GM23248 (cell line): ENCODE measurements at regions not wholly inside any gene's neighbourhood (a gene's known extent, or its start where the extent isn't known, plus 50 kb on each side); places are given as distances from the start of the nearest gene placed in this dataset.

Experiments
- DNase-seq: peaks from one replicate; pipeline ENCODE4 v3.0.0-alpha.2; 2015
- H2AFZ ChIP-seq: fragments of 200-600 bp; sonication (generic); 2 replicates; pipeline ENCODE4 v1.6.1; 2016; ENCODE audit warnings: antibody characterized with exemption
- H3F3A ChIP-seq: fragments of 200-600 bp; sonication (generic); 2 replicates; pipeline ENCODE4 v1.6.1; 2016; ENCODE audit warnings: mild to moderate bottlenecking, antibody characterized with exemption, mixed run types; ENCODE audit not compliant: insufficient read depth
- H3K27ac ChIP-seq: fragments of 200-600 bp; sonication (generic); 2 replicates; pipeline ENCODE4 v1.5.1; 2016; ENCODE audit warnings: mild to moderate bottlenecking
- H3K27me3 ChIP-seq: fragments of 200-600 bp; sonication (generic); replicated peaks from 2 replicates; pipeline ENCODE4 v1.6.1; 2016; ENCODE audit warnings: mild to moderate bottlenecking; ENCODE audit not compliant: insufficient read depth
- H3K36me3 ChIP-seq: fragments of 200-600 bp; sonication (generic); 2 replicates; pipeline ENCODE4 v1.6.1; 2016; ENCODE audit warnings: low read depth, mild to moderate bottlenecking
- H3K4me1 ChIP-seq: fragments of 200-600 bp; sonication (generic); 2 replicates; pipeline ENCODE4 v1.6.1; 2016; ENCODE audit warnings: mild to moderate bottlenecking; ENCODE audit not compliant: insufficient read depth
- H3K4me2 ChIP-seq: fragments of 200-600 bp; sonication (generic); one replicate; pipeline ENCODE4 v1.6.1; 2016; ENCODE audit warnings: mild to moderate bottlenecking; ENCODE audit not compliant: unreplicated experiment
- H3K4me3 ChIP-seq: fragments of 200-600 bp; sonication (generic); 2 replicates; pipeline ENCODE4 v1.5.1; 2016; ENCODE audit warnings: mild to moderate bottlenecking
- H3K79me2 ChIP-seq: fragments of 200-600 bp; sonication (generic); 2 replicates; pipeline ENCODE4 v1.6.1; 2016; ENCODE audit warnings: mild to moderate bottlenecking; ENCODE audit not compliant: insufficient read depth
- H3K9ac ChIP-seq: fragments of 200-600 bp; sonication (generic); 2 replicates; pipeline ENCODE4 v1.6.1; 2016; ENCODE audit warnings: mild to moderate bottlenecking
- H3K9me2 ChIP-seq: fragments of 200-600 bp; sonication (generic); 2 replicates; pipeline ENCODE4 v1.6.1; 2016; ENCODE audit warnings: mixed run types, mild to moderate bottlenecking, moderate library complexity; ENCODE audit not compliant: insufficient read depth
- H3K9me3 ChIP-seq: fragments of 200-600 bp; sonication (generic); one replicate; pipeline ENCODE4 v1.6.1; 2017; ENCODE audit warnings: low read depth
- H4K20me1 ChIP-seq: fragments of 200-600 bp; sonication (generic); 2 replicates; pipeline ENCODE4 v1.6.0; 2016; ENCODE audit not compliant: insufficient read depth
- EZH2 ChIP-seq: fragments of 200-600 bp; sonication (generic); IDR thresholded peaks from 2 replicates; pipeline ENCODE4 v1.6.1; 2018; ENCODE audit warnings: antibody characterized with exemption, mild to moderate bottlenecking; ENCODE audit not compliant: insufficient read depth, poor library complexity, severe bottlenecking
- EZH2phosphoT487 ChIP-seq: fragments of 200-600 bp; sonication (generic); IDR thresholded peaks from 2 replicates; pipeline ENCODE4 v1.6.1; 2018; ENCODE audit warnings: antibody characterized with exemption, moderate library complexity, mild to moderate bottlenecking, low read depth; ENCODE audit not compliant: insufficient read depth
- WGBS, 2 experiments: methylation state at CpG; one replicate each; pipeline ENCODE4 v1.1.6; 2015 to 2017; ENCODE audit warnings: low lambda C conversion rate in 2 of 2, low coverage in 1 of 2; ENCODE audit errors: missing lambda C conversion rate in 2 of 2; 5-methylcytosine and 5-hydroxymethylcytosine counted together
- in situ Hi-C: fragments of 300-500 bp; cut with MboI; formaldehyde crosslinking; loops from 2 replicates; pipeline ENCODE4 v1.15.0; 2020

DNA sequence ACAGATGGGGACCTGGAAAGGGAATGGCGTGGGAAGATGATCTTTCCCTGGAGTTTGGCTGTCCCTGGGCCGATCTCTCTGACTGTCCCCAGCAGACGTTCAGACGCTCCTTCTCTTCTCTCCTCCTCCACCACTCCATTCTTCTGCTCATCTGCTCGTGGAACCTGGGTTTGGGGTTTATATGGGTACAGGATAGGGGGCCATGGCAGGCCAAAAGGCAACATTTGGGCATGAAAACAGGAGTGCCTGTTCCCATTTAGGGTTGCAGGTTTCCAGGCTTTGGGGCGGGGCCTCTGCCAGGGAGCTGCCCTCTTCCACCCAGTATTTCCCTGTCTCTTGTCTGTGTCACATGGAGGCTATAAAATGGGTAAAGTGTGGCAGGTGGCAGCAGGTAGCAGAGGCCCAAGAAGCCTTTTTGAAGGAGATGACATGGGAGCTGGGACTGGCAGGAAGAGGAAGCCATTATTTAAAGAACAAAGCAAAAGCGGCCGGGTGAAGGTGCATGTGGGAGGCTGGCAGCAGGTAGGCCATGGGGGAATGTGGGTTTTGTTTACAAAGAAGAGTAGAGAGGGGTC lies 203.7 kb downstream of the BMP7 start:
- Histone ChIP-seq H3K36me3 (no peaks in the 10 kb centered on the region), H3F3A (no peaks in the 10 kb centered on the region), H2AFZ (no peak overlapping the region), H3K9me3 (no peaks in the 10 kb centered on the region), H3K27me3 (peaks cover 23% of the 10 kb centered on the region), H3K9ac (no peak overlapping the region), H3K4me1 (0 out of 2 replicates have a peak, but pooled peaks cover 11% of the 10 kb centered on the region), H3K27ac (no peak overlapping the region), H3K4me2 (no peak overlapping the region), H3K79me2 (no peaks in the 10 kb centered on the region), H3K4me3 (no peak overlapping the region), H3K9me2 (no peaks in the 10 kb centered on the region), H4K20me1 (no peaks in the 10 kb centered on the region)
- 66 to 67% methylated on average over 8 of the region's 8 CpGs for WGBS, 2 experiments
- TF ChIP-seq EZH2 (no peak), EZH2phosphoT487 (no peak)
- no peak for DNase-seq
- in situ Hi-C loops, result no loop called here

DNA sequence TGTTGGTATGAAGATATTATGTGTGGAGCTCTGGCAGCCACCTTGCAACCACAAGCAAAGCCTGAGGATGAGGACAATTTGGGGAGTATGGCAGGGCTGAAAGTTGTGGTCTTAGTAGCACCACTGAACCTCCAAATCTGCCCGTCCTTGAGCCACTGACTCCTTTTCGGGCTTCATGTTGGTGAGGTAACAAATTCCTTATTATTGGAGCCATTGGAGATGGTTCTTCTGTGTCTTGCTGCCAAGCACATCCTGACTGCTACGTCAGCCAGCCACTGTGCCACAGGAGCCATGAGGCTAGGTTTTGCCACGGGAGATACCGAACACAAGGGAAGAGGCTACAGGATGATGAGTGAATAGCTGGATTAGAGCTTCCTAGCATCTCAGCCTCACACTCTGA lies 201.6 kb downstream of the BMP7 start:
- no peak overlapping the region for H3K4me2 ChIP-seq
- no peak for TF ChIP-seq EZH2
- TF ChIP-seq EZH2phosphoT487, result no peak
- in situ Hi-C loops, result no loop called here

GRCh38 chr20:57065646-57066045 lies 200.8 kb downstream of the BMP7 start:
- TF ChIP-seq EZH2 (no peak), EZH2phosphoT487 (no peak)
- Histone ChIP-seq H3K9ac (no peak overlapping the region), H3K79me2 (no peaks in the 10 kb centered on the region), H2AFZ (no peak overlapping the region), H3K9me2 (no peaks in the 10 kb centered on the region), H3K36me3 (no peaks in the 10 kb centered on the region), H3K4me3 (no peak overlapping the region), H3K27me3 (peaks cover 25% of the 10 kb centered on the region), H4K20me1 (no peaks in the 10 kb centered on the region), H3F3A (no peaks in the 10 kb centered on the region), H3K4me1 (0 out of 2 replicates have a peak, but pooled peaks cover 7% of the 10 kb centered on the region), H3K9me3 (no peaks in the 10 kb centered on the region), H3K27ac (no peak overlapping the region), H3K4me2 (peak overlapping the region; percentile 12)
- WGBS, 2 experiments, result 28 to 34% methylated on average over 7 of the region's 7 CpGs
- DNase-seq, result no peak
- in situ Hi-C loops, result no loop called here

More for the DNA sequence above, 201.6 kb downstream of the BMP7 start:
- no peak for DNase-seq
- no peaks in the 10 kb centered on the region for H3K36me3 ChIP-seq
- no peak overlapping the region for H3K4me3 ChIP-seq
- H2AFZ ChIP-seq, result no peak overlapping the region
- no peaks in the 10 kb centered on the region for H4K20me1 ChIP-seq
- no peak overlapping the region for H3K9ac ChIP-seq
- H3K4me1 ChIP-seq, result 0 out of 2 replicates have a peak, but pooled peaks cover 11% of the 10 kb centered on the region
- no peaks in the 10 kb centered on the region for H3F3A ChIP-seq
- H3K79me2 ChIP-seq, result no peaks in the 10 kb centered on the region
- 57 to 69% methylated on average over 5 of the region's 5 CpGs for WGBS, 2 experiments
- no peaks in the 10 kb centered on the region for H3K9me2 ChIP-seq
- no peak overlapping the region for H3K27ac ChIP-seq
- no peaks in the 10 kb centered on the region for H3K9me3 ChIP-seq
- H3K27me3 ChIP-seq, result peaks cover 25% of the 10 kb centered on the region

DNA sequence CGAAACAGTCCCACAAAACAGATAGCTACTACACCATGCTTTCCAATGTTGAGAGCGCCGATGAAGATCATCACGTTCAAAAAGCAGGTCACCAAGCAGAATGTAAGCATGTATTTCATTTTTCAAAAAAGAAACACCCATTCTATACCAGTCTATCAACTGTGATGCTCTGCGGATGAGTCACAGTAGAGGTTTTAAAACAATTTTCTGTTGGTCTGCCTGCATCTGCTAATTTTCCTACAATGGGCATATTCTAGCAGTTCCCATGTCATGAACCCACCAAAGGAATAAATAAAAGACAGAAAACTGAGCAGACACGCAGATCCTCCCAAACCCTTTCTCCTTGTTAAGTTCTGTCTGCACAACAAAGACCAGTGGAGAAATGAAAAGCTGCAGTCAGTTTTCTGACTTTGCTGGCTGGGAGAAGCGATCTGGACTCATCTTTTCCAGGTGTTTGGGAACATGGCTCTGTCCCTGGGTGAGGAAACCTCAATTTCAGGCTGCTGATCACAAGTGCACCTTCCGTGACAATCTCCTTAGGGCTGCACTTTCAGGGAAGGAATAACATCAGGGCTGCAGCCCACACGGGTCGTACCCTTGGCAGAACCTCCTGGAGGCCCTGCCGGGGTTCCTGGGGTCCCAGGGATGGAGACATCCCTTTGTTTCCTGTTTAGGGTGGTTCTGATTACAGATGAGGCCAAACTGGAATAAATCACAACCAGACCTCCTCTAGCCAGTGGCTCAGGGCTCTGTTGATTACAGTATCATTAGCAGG lies 200.1 kb downstream of the BMP7 start:
- Histone ChIP-seq H2AFZ (no peak overlapping the region), H3K9ac (no peak overlapping the region), H3K4me2 (peak overlapping the region; percentile 12), H3F3A (no peaks in the 10 kb centered on the region), H3K36me3 (no peaks in the 10 kb centered on the region), H3K27me3 (peaks cover 27% of the 10 kb centered on the region), H3K27ac (no peak overlapping the region), H3K4me1 (0 out of 2 replicates have a peak, but pooled peaks cover 4% of the 10 kb centered on the region), H3K9me2 (no peaks in the 10 kb centered on the region), H3K9me3 (no peaks in the 10 kb centered on the region), H3K4me3 (no peak overlapping the region), H4K20me1 (no peaks in the 10 kb centered on the region), H3K79me2 (no peaks in the 10 kb centered on the region)
- no peak for TF ChIP-seq EZH2
- no peak for TF ChIP-seq EZH2phosphoT487
- 56 to 62% methylated on average over 11 of the region's 11 CpGs for WGBS, 2 experiments
- peak; percentile 30 for DNase-seq
- in situ Hi-C loops, result no loop called here
